GM19324 (cell line): ENCODE measurements at regions not wholly inside any gene's neighbourhood (a gene's known extent, or its start where the extent isn't known, plus 50 kb on each side); places are given as distances from the start of the nearest gene placed in this dataset.

Experiments used
- ATAC-seq: cut with Tn5 transposase; IDR thresholded peaks from one replicate; pipeline ENCODE4 v1.9.1; 2021; ENCODE audit warnings: mild to moderate bottlenecking, moderate library complexity; ENCODE audit not compliant: unreplicated experiment, low FRiP score

- no peak for ATAC-seq
Measured at GRCh38 chr15:61798631-61799030, 261.6 kb downstream of the VPS13C start.

GRCh38 chr15:61796056-61796455 lies 264.2 kb downstream of the VPS13C start:
- ATAC-seq, result no peak

GRCh38 chr15:61794881-61795280 lies 265.4 kb downstream of the VPS13C start:
- ATAC-seq, result no peak

- ATAC-seq, result no peak
Measured at GRCh38 chr15:61794276-61794675, 266.0 kb downstream of the VPS13C start.

DNA sequence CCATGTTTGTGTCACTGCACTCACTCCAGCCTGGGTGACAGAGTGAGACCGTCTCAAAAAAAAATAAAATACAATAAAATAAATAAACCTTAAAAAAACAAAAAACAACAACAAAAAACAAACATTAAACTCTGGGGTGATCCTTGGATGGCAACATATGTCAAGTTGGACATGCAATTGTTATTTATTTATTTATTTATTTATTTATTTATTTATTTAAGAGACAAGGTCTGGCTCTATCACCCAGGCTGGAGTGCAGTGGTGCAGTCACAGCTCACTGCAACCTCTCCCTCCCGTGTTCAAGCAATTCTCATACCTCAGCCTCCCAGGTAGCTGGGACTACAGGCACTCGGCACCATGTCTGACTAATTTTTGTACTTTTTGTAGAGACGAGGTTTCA lies 275.5 kb downstream of the VPS13C start:
- no peak for ATAC-seq

- no peak for ATAC-seq
Measured at GRCh38 chr15:61780278-61780980, 279.8 kb downstream of the VPS13C start.

GRCh38 chr15:61777689-61778088 lies 282.6 kb downstream of the VPS13C start:
- ATAC-seq, result no peak

DNA sequence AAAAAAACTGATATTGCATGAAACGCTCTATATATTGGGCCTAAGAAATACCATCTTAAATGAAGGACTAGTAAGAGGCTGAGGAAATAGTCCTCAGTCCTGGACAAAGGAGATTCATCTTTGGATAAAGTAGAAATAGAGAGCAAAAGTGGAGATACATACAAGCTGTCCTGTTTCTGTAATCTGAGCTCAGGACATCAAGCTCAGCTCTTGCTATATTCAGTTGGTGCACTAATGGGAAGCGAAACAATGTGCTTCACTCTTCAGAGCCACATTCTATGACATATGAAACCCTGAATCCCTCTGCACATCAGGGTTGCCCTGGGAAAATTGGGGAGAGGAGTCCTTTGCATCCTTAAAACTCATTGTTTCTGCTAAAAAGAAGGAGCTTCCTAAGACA lies 290.7 kb downstream of the VPS13C start:
- no peak for ATAC-seq

- no peak for ATAC-seq
Measured at GRCh38 chr15:61768131-61768530, 292.1 kb downstream of the VPS13C start.

GRCh38 chr15:61764981-61765380 lies 295.3 kb downstream of the VPS13C start:
- ATAC-seq, result no peak

DNA sequence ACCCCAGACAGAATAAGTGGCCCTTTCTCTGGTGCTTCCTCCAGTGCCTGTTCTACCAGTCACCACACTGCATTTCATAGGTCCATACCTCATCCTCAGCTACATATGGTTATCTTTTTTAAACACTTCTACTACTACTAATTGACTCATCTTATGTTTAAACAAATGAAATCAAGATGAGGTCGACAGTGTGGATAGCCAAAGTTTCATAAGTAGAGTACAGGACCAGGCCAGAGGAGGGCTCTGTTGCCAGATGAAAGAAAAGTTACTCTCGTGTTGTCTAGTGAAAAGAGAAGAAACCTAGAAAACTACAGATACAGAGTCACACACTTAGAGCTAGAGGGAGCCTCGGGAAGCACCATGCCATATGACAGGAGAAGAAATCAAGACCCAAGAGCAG lies 296.1 kb downstream of the VPS13C start:
- no peak for ATAC-seq

GRCh38 chr15:61762676-61763075 lies 297.6 kb downstream of the VPS13C start:
- ATAC-seq, result no peak

GRCh38 chr15:61759639-61760038 lies 300.6 kb downstream of the VPS13C start:
- no peak for ATAC-seq

- ATAC-seq, result no peak
Measured at GRCh38 chr15:61756071-61756820, 304.0 kb downstream of the VPS13C start.

DNA sequence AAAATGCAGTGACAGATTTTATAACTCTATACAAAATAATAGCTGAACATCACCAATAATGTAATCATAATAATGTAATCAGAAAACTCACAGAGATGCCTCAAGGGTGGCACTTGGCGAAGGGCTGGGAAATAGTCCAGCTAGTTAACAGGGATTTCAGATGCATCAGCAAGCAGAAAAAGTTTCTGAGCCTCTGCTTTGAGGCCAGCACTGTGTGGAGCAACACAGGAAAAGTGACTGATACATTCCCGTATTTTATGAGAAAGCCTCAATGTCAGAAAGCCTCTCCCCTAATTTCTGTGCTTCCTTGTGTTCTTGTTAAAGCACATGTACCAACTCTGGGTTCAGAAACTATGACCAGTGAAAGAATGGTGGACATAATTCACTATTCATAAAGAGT lies 304.8 kb downstream of the VPS13C start:
- no peak for ATAC-seq

- no peak for ATAC-seq
Measured at GRCh38 chr15:61753018-61753710, 307.1 kb downstream of the VPS13C start.

DNA sequence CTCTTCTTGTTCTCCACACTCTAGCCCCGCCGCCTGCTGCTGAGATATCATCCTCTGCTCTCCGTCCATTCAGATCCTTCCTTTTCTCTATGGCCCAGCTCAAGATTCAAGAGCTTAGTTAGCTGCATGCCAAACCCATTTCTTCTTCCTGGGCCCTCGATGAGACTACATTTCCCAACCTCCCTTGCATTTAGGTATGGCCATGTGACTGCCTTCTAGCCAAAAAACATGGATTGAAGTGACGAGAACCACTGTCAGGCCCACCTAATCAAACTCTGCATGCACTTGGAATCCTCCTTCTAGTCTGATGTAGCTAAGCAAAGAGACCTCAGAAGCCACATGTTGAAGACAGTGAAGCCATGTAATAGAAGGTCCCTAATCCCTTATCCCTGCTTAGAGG lies 308.2 kb downstream of the VPS13C start:
- ATAC-seq, result no peak

- ATAC-seq, result no peak
Measured at GRCh38 chr15:61750271-61751084, 309.8 kb downstream of the VPS13C start.

DNA sequence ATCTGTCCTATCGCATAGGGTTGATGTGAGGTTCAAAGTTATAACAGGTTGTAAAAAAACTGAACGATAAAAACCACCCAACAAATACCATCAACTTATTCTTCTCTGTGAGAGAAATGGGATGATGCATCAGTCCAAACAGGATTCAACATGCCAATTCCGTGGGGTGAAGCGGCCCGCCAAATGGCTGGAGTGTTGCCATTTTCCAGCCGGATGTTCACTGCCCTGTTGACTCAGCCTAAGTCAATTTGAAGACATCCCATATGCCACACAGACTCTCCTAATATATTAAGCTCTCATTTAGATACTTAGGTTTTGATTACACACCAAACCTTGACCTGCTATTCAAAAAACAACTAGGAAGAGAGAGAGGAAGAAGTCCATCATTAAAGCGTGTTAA lies 311.1 kb downstream of the VPS13C start:
- ATAC-seq, result no peak

- ATAC-seq, result no peak
Measured at GRCh38 chr15:61748529-61748928, 311.7 kb downstream of the VPS13C start.

DNA sequence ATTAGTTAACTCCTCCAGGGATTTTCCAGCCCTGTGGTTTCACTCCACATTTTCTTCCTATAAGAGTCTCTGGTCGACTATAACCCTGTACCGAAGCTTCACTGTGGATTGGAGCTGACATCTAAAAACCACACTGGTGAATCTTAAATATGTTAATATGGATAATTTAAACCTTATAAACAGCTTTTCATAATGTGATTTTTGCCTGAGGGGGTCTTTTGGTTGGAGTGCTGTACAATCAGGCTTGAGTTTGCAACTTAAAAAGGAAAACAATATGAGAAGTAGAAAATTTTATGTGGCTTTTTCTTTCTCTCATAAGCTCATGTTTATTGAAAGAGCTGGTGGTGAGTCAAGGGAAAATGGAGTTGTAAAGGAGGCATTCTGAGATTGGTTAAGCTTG lies 313.7 kb downstream of the VPS13C start:
- no peak for ATAC-seq
